ENCODE measurements at regions not wholly inside any gene's neighbourhood (a gene's known extent, or its start where the extent isn't known, plus 50 kb on each side); places are given as distances from the start of the nearest gene placed in this dataset.

DNA sequence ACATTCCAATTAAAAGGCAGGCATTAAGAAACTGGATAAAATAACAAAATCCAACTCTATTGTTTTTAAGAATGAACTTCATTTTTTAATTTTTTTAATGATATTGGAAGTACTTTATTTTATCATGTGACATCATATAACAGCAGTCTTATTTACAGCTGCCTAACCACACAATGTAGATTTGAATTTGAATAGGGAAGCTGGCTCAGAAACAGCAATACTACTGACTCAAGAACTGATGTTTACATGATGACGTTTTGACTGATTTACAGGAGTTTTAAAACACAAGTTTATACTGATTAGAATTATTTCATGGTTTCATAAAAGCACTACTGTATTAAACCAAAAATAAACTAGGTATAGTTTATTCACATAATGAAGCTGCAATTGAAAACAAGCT lies 348.7 kb upstream of the NR5A2 start:
- TF ChIP-seq REST (IDR thresholded peaks at IDR 0.05; ENCODE audit: insufficient replicate concordance, low read depth) (no peak), POLR2AphosphoS5 (IDR thresholded peaks at IDR 0.05; ENCODE audit: low read depth) (no peak), SPI1 (IDR thresholded peaks at IDR 0.05; ENCODE audit: borderline replicate concordance, low read depth) (no peak), GABPA (IDR thresholded peaks at IDR 0.05; ENCODE audit: low read depth) (no peak)
- TF ChIP-seq, protein P1, sequence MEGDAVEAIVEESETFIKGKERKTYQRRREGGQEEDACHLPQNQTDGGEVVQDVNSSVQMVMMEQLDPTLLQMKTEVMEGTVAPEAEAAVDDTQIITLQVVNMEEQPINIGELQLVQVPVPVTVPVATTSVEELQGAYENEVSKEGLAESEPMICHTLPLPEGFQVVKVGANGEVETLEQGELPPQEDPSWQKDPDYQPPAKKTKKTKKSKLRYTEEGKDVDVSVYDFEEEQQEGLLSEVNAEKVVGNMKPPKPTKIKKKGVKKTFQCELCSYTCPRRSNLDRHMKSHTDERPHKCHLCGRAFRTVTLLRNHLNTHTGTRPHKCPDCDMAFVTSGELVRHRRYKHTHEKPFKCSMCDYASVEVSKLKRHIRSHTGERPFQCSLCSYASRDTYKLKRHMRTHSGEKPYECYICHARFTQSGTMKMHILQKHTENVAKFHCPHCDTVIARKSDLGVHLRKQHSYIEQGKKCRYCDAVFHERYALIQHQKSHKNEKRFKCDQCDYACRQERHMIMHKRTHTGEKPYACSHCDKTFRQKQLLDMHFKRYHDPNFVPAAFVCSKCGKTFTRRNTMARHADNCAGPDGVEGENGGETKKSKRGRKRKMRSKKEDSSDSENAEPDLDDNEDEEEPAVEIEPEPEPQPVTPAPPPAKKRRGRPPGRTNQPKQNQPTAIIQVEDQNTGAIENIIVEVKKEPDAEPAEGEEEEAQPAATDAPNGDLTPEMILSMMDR (IDR thresholded peaks at IDR 0.05; ENCODE audit: insufficient read depth, low read length): no peak
- no peak overlapping the region for H3K27ac ChIP-seq (replicated peaks)
- H3K27me3 ChIP-seq (ENCODE audit: insufficient read depth, poor library complexity, severe bottlenecking): peaks cover 3% of the 10 kb centered on the region
- H3K4me3 ChIP-seq (replicated peaks; ENCODE audit: insufficient read depth, low read length): no peak overlapping the region
- no peak for DNase-seq (ENCODE audit: low read depth in 1 of 2, low spot score in 1 of 2)

DNA sequence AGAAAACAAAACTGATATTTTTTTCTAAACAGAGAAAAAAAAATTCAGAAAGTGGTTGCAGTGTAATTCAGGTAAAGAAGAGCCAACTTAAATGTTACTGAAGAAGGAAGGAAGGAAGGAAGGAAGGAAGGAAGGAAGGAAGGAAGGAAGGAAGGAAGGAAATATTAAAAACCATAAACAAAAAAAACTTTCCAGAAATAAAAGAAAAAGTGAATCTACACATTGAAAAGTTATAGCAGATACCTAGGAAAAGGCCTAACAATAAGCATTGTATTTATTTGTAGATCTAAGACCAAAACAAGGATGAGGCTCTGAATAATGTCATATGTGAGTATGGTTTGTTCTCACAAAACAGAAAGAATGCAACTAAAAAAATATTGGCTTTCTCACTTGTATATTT lies 345.4 kb upstream of the NR5A2 start:
- H3K4me3 ChIP-seq (replicated peaks; ENCODE audit: insufficient read depth, low read length): no peak overlapping the region
- H3K27me3 ChIP-seq (ENCODE audit: insufficient read depth, poor library complexity, severe bottlenecking): no peaks in the 10 kb centered on the region
- no peak overlapping the region for H3K27ac ChIP-seq (replicated peaks)
- TF ChIP-seq SPI1 (IDR thresholded peaks at IDR 0.05; ENCODE audit: borderline replicate concordance, low read depth) (no peak), REST (IDR thresholded peaks at IDR 0.05; ENCODE audit: insufficient replicate concordance, low read depth) (no peak), GABPA (IDR thresholded peaks at IDR 0.05; ENCODE audit: low read depth) (no peak), POLR2AphosphoS5 (IDR thresholded peaks at IDR 0.05; ENCODE audit: low read depth) (no peak)
- TF ChIP-seq, protein P1 (IDR thresholded peaks at IDR 0.05; ENCODE audit: insufficient read depth, low read length): no peak
- DNase-seq (ENCODE audit: low read depth in 1 of 2, low spot score in 1 of 2): no peak

GRCh38 chr1:199684686-199685273 lies 342.7 kb upstream of the NR5A2 start:
- H3K27ac ChIP-seq (replicated peaks): no peak overlapping the region
- peak; percentile 12 to 20 for DNase-seq (ENCODE audit: low read depth in 1 of 2, low spot score in 1 of 2)
- no peak for TF ChIP-seq POLR2AphosphoS5 (IDR thresholded peaks at IDR 0.05; ENCODE audit: low read depth)
- TF ChIP-seq, protein P1 (IDR thresholded peaks at IDR 0.05; ENCODE audit: insufficient read depth, low read length): peak; percentile 64
- no peak for TF ChIP-seq GABPA (IDR thresholded peaks at IDR 0.05; ENCODE audit: low read depth)

DNA sequence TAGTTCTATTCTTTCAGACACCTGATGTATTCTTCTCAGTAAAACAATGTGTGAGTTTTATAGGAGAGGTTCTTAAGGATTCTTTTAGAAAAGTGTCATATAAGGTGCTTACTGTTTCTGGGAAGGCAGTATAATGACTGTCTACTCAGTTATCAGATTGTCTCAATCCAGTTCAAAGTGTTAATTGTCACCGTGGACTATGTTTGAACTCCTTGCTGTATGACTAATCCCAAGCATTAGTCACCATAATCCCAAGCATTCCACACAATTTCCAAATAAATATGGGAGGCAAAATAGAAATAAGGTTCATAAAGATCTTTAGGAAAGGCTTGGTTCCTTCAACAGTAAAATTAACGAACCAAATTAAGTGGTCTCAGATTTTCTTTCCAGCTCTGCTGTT lies 342.1 kb upstream of the NR5A2 start:
- Histone ChIP-seq H3K27me3 (ENCODE audit: insufficient read depth, poor library complexity, severe bottlenecking) (no peaks in the 10 kb centered on the region), H3K27ac (replicated peaks) (no peak overlapping the region), H3K4me3 (replicated peaks; ENCODE audit: insufficient read depth, low read length) (no peak overlapping the region)
- TF ChIP-seq GABPA (IDR thresholded peaks at IDR 0.05; ENCODE audit: low read depth) (no peak), POLR2AphosphoS5 (IDR thresholded peaks at IDR 0.05; ENCODE audit: low read depth) (no peak), REST (IDR thresholded peaks at IDR 0.05; ENCODE audit: insufficient replicate concordance, low read depth) (no peak), SPI1 (IDR thresholded peaks at IDR 0.05; ENCODE audit: borderline replicate concordance, low read depth) (no peak)
- TF ChIP-seq, protein P1 (IDR thresholded peaks at IDR 0.05; ENCODE audit: insufficient read depth, low read length): no peak
- DNase-seq (ENCODE audit: low read depth in 1 of 2, low spot score in 1 of 2): no peak

More at GRCh38 chr1:199684686-199685273, 342.7 kb upstream of the NR5A2 start:
- Histone ChIP-seq H3K4me3 (replicated peaks; ENCODE audit: insufficient read depth, low read length) (no peak overlapping the region), H3K27me3 (ENCODE audit: insufficient read depth, poor library complexity, severe bottlenecking) (no peaks in the 10 kb centered on the region)

Measured in HL-60 (cell line).